ENCODE measurements at regions not wholly inside any gene's neighbourhood (a gene's known extent, or its start where the extent isn't known, plus 50 kb on each side); places are given as distances from the start of the nearest gene placed in this dataset.

DNA sequence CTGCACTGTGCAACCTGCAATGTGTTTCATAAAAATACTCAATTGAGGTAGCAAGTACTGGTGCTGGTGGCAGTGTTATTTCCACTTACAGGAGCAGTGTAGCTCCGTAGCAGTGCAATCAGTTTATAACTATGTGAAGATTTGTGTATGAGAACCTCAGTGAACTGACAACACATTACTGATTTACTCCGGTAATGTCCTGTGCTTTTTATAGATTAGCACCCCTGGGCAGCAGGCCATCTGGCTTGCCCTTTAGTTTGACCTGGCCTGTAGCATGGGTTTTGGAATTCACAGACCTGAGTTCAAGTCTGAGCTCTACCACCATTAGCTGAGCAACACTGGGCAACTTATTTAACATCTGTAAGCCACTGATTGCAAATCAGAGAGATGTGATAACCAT, 78.6 kb upstream of the GBA3 start:
- TF ChIP-seq EP300 (IDR thresholded peaks at IDR 0.05; ENCODE audit: borderline replicate concordance) (no peak), RAD21 (IDR thresholded peaks at IDR 0.05; ENCODE audit: low read depth) (no peak), YY1 (IDR thresholded peaks at IDR 0.05; ENCODE audit: low read depth) (no peak), FOXM1 (IDR thresholded peaks at IDR 0.05; ENCODE audit: borderline replicate concordance, low read depth) (no peak), NFIC (IDR thresholded peaks at IDR 0.05) (no peak), ZBTB7A (IDR thresholded peaks at IDR 0.05; ENCODE audit: low read depth) (no peak), EGR1 (IDR thresholded peaks at IDR 0.05) (no peak), CEBPB (IDR thresholded peaks at IDR 0.05) (no peak), TEAD4 (IDR thresholded peaks at IDR 0.05) (no peak), TCF12 (IDR thresholded peaks at IDR 0.05; ENCODE audit: low read depth) (no peak)
- TF ChIP-seq, protein P1, sequence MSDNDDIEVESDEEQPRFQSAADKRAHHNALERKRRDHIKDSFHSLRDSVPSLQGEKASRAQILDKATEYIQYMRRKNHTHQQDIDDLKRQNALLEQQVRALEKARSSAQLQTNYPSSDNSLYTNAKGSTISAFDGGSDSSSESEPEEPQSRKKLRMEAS (IDR thresholded peaks at IDR 0.05) = no peak
- TF ChIP-seq, protein P2, sequence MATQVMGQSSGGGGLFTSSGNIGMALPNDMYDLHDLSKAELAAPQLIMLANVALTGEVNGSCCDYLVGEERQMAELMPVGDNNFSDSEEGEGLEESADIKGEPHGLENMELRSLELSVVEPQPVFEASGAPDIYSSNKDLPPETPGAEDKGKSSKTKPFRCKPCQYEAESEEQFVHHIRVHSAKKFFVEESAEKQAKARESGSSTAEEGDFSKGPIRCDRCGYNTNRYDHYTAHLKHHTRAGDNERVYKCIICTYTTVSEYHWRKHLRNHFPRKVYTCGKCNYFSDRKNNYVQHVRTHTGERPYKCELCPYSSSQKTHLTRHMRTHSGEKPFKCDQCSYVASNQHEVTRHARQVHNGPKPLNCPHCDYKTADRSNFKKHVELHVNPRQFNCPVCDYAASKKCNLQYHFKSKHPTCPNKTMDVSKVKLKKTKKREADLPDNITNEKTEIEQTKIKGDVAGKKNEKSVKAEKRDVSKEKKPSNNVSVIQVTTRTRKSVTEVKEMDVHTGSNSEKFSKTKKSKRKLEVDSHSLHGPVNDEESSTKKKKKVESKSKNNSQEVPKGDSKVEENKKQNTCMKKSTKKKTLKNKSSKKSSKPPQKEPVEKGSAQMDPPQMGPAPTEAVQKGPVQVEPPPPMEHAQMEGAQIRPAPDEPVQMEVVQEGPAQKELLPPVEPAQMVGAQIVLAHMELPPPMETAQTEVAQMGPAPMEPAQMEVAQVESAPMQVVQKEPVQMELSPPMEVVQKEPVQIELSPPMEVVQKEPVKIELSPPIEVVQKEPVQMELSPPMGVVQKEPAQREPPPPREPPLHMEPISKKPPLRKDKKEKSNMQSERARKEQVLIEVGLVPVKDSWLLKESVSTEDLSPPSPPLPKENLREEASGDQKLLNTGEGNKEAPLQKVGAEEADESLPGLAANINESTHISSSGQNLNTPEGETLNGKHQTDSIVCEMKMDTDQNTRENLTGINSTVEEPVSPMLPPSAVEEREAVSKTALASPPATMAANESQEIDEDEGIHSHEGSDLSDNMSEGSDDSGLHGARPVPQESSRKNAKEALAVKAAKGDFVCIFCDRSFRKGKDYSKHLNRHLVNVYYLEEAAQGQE (IDR thresholded peaks at IDR 0.05; ENCODE audit: low read depth) = no peak
